HEK293 (cell line): ENCODE measurements at regions not wholly inside any gene's neighbourhood (a gene's known extent, or its start where the extent isn't known, plus 50 kb on each side); places are given as distances from the start of the nearest gene placed in this dataset.

Experiments
- CTCF ChIA-PET: fragments of 350-600 bp; formaldehyde crosslinking; extraction: SDS; loops from one replicate; lab custom pipeline; 2021; ENCODE audit warnings: antibody characterized with exemption; lab: Yijun Ruan, JAX
- POLR2A ChIA-PET: fragments of 300-600 bp; formaldehyde crosslinking; extraction: SDS; loops from one replicate; lab custom pipeline; 2020; ENCODE audit warnings: antibody characterized with exemption, inconsistent platforms; lab: Yijun Ruan, JAX
- H3K27ac ChIP-seq: fragments of 200-500 bp; sonication (Bioruptor generic); 2 replicates; pipeline ENCODE4 v1.5.1; 2014; ENCODE audit warnings: low read depth, low read length, control low read depth, inconsistent platforms; ENCODE audit errors: extremely low read depth
- H3K36me3 ChIP-seq, 2 experiments: fragments of 200-500 bp in 1 of 2; sonication (Bioruptor generic) in 1 of 2; 1 replicate in 1 of 2; 2 replicates in 1 of 2; pipeline ENCODE4 v1.5.1; 2014 to 2017; ENCODE audit warnings: inconsistent platforms in 2 of 2, low read length in 2 of 2; ENCODE audit not compliant: control insufficient read depth in 2 of 2, insufficient read depth in 1 of 2
- H3K4me1 ChIP-seq: fragments of 200-500 bp; sonication (Bioruptor generic); 2 replicates; pipeline ENCODE4 v1.5.1; 2014; ENCODE audit warnings: mild to moderate bottlenecking, low read length, inconsistent platforms; ENCODE audit not compliant: control insufficient read depth, insufficient read depth
- H3K4me3 ChIP-seq: 2 replicates; pipeline ENCODE4 v1.5.1; 2011; ENCODE audit warnings: low read depth, mild to moderate bottlenecking, control low read depth, low read length, moderate library complexity
- H3K9me3 ChIP-seq: fragments of 200-500 bp; sonication (Bioruptor generic); 2 replicates; pipeline ENCODE4 v1.5.1; 2014; ENCODE audit warnings: low read depth, low read length, inconsistent platforms; ENCODE audit not compliant: control insufficient read depth, insufficient read depth
- CTCF ChIP-seq: fragments of 450-650 bp; formaldehyde crosslinking; IDR thresholded peaks from 2 replicates; pipeline ENCODE4 v1.5.1; 2016; ENCODE audit warnings: missing biosample characterization, missing genetic modification characterization
- GLI2 ChIP-seq: fragments of 450-650 bp; formaldehyde crosslinking; IDR thresholded peaks from 2 replicates; pipeline ENCODE4; 2017; ENCODE audit warnings: missing biosample characterization, missing genetic modification characterization, low read depth, borderline replicate concordance
- GLIS1 ChIP-seq: fragments of 450-650 bp; formaldehyde crosslinking; IDR thresholded peaks from 2 replicates; pipeline ENCODE4 v1.5.1; 2016; ENCODE audit warnings: missing biosample characterization, missing genetic modification characterization
- KLF8 ChIP-seq: fragments of 450-650 bp; formaldehyde crosslinking; IDR thresholded peaks from 2 replicates; pipeline ENCODE4 v1.5.1; 2016; ENCODE audit warnings: missing biosample characterization, missing genetic modification characterization
- OVOL3 ChIP-seq: fragments of 450-650 bp; formaldehyde crosslinking; IDR thresholded peaks from 2 replicates; pipeline ENCODE4 v1.5.1; 2016; ENCODE audit warnings: missing biosample characterization, missing genetic modification characterization
- RBAK ChIP-seq: fragments of 450-650 bp; formaldehyde crosslinking; IDR thresholded peaks from 2 replicates; pipeline ENCODE4 v1.5.1; 2016; ENCODE audit warnings: missing biosample characterization, missing genetic modification characterization
- REPIN1 ChIP-seq: fragments of 450-650 bp; formaldehyde crosslinking; IDR thresholded peaks from 2 replicates; pipeline ENCODE4 v1.5.1; 2017; ENCODE audit warnings: missing biosample characterization, missing genetic modification characterization, low read depth
- ZBTB20 ChIP-seq: fragments of 450-650 bp; formaldehyde crosslinking; IDR thresholded peaks from 2 replicates; pipeline ENCODE4 v1.5.1; 2016; ENCODE audit warnings: missing biosample characterization, missing genetic modification characterization
- ZBTB48 ChIP-seq: fragments of 450-650 bp; formaldehyde crosslinking; IDR thresholded peaks from 2 replicates; pipeline ENCODE4 v1.5.1; 2016; ENCODE audit warnings: missing biosample characterization, missing genetic modification characterization
- ZNF133 ChIP-seq: fragments of 450-650 bp; formaldehyde crosslinking; IDR thresholded peaks from 2 replicates; pipeline ENCODE4 v1.5.1; 2016; ENCODE audit warnings: missing biosample characterization, missing genetic modification characterization
- ZNF202 ChIP-seq: fragments of 450-650 bp; formaldehyde crosslinking; IDR thresholded peaks from 2 replicates; pipeline ENCODE4 v1.5.1; 2016; ENCODE audit warnings: missing biosample characterization, missing genetic modification characterization, borderline replicate concordance
- ZNF26 ChIP-seq: fragments of 450-650 bp; formaldehyde crosslinking; IDR thresholded peaks from 2 replicates; pipeline ENCODE4 v1.5.1; 2016; ENCODE audit warnings: missing biosample characterization, missing genetic modification characterization
- ZNF311 ChIP-seq: fragments of 450-650 bp; formaldehyde crosslinking; IDR thresholded peaks from 2 replicates; pipeline ENCODE4 v1.5.1; 2017; ENCODE audit warnings: missing biosample characterization, missing genetic modification characterization, borderline replicate concordance
- ZNF37A ChIP-seq: fragments of 450-650 bp; IDR thresholded peaks from 2 replicates; pipeline ENCODE4 v1.5.1; 2018; ENCODE audit warnings: missing biosample characterization, missing genetic modification characterization
- ZNF398 ChIP-seq: fragments of 450-650 bp; formaldehyde crosslinking; IDR thresholded peaks from 2 replicates; pipeline ENCODE4 v1.5.1; 2017; ENCODE audit warnings: missing biosample characterization, missing genetic modification characterization
- ZNF488 ChIP-seq: fragments of 450-650 bp; formaldehyde crosslinking; IDR thresholded peaks from 2 replicates; pipeline ENCODE4 v1.5.1; 2016; ENCODE audit warnings: missing biosample characterization, missing genetic modification characterization
- ZNF530 ChIP-seq: fragments of 450-650 bp; formaldehyde crosslinking; IDR thresholded peaks from 2 replicates; pipeline ENCODE4 v1.5.1; 2016; ENCODE audit warnings: low read depth, missing biosample characterization, missing genetic modification characterization
- ZNF596 ChIP-seq: fragments of 450-650 bp; IDR thresholded peaks from 2 replicates; pipeline ENCODE4 v1.5.0; 2018; ENCODE audit warnings: missing biosample characterization, mild to moderate bottlenecking, missing genetic modification characterization, moderate library complexity
- ZNF660 ChIP-seq: fragments of 450-650 bp; IDR thresholded peaks from 2 replicates; pipeline ENCODE4 v1.5.1; 2018; ENCODE audit warnings: missing biosample characterization, mild to moderate bottlenecking, missing genetic modification characterization
- ZNF664 ChIP-seq: fragments of 450-650 bp; formaldehyde crosslinking; IDR thresholded peaks from 2 replicates; pipeline ENCODE4 v1.5.1; 2016; ENCODE audit warnings: missing biosample characterization, missing genetic modification characterization
- ZNF704 ChIP-seq: fragments of 450-650 bp; formaldehyde crosslinking; IDR thresholded peaks from 2 replicates; pipeline ENCODE4 v1.5.1; 2016; ENCODE audit warnings: missing biosample characterization, missing genetic modification characterization
- ZNF707 ChIP-seq: fragments of 450-650 bp; formaldehyde crosslinking; IDR thresholded peaks from 2 replicates; pipeline ENCODE4 v1.5.1; 2016; ENCODE audit warnings: missing biosample characterization, missing genetic modification characterization
- ZNF747 ChIP-seq: fragments of 450-650 bp; formaldehyde crosslinking; IDR thresholded peaks from 2 replicates; pipeline ENCODE4 v1.5.1; 2016; ENCODE audit warnings: missing biosample characterization, missing genetic modification characterization
- ZNF777 ChIP-seq: fragments of 450-650 bp; formaldehyde crosslinking; IDR thresholded peaks from 2 replicates; pipeline ENCODE4 v1.5.1; 2017; ENCODE audit warnings: missing biosample characterization, missing genetic modification characterization, borderline replicate concordance
- ZSCAN16 ChIP-seq: fragments of 450-650 bp; formaldehyde crosslinking; IDR thresholded peaks from 2 replicates; pipeline ENCODE4 v1.5.1; 2016; ENCODE audit warnings: missing biosample characterization, missing genetic modification characterization
- ZSCAN18 ChIP-seq: fragments of 450-650 bp; formaldehyde crosslinking; IDR thresholded peaks from 2 replicates; pipeline ENCODE4 v1.5.1; 2016; ENCODE audit warnings: missing biosample characterization, missing genetic modification characterization
- ZSCAN5A ChIP-seq: fragments of 450-650 bp; formaldehyde crosslinking; IDR thresholded peaks from 2 replicates; pipeline ENCODE4 v1.5.1; 2016; ENCODE audit warnings: missing biosample characterization, missing genetic modification characterization

- TF ChIP-seq ZNF202 (tag by site-specific recombination) (no peak), ZNF133 (no peak)
- TF ChIP-seq, all 188 proteins: peak for 69
These were observed 422.7 kb upstream of the GRAMD2B start (continued) for GRCh38 chr5:126000507-126000906.

GRCh38 chr5:126002222-126002897 lies 420.8 kb upstream of the GRAMD2B start:
- H3K4me1 ChIP-seq, result peaks cover 34% of the 10 kb centered on the region
- no peaks in the 10 kb centered on the region for H3K9me3 ChIP-seq
- no peak overlapping the region for H3K4me3 ChIP-seq
- H3K27ac ChIP-seq, result peak overlapping the region; percentile 86
- ChIA-PET POLR2A (no interaction called here), CTCF (interaction anchor here (0.9 kb wide), 1 partner anchor 541 kb away, joined by 3 read pairs; no protein-coding TSS in a partner anchor)
- H3K36me3 ChIP-seq, result no peaks in the 10 kb centered on the region
- TF ChIP-seq ZSCAN5A (no peak), GLIS1 (tag by site-specific recombination) (peak; percentile 96), ZNF398 (tag by site-specific recombination) (no peak), ZNF660 (tag by site-specific recombination) (no peak), ZNF311 (tag by site-specific recombination) (no peak), RBAK (tag by site-specific recombination) (no peak), KLF8 (peak; percentile 32; the same call in 1 of the 2 replicates), ZNF26 (tag by site-specific recombination) (no peak), ZBTB48 (tag by site-specific recombination) (peak; percentile 89), ZNF596 (tag by site-specific recombination) (peak; percentile 63), CTCF (tag by site-specific recombination) (no peak), ZNF37A (no peak), ZNF488 (tag by site-specific recombination) (no peak), ZNF704 (tag by site-specific recombination) (no peak), ZBTB20 (tag by site-specific recombination) (no peak), ZNF777 (tag by site-specific recombination) (no peak), REPIN1 (tag by site-specific recombination) (no peak), OVOL3 (tag by site-specific recombination) (no peak; the same call in 1 of the 2 replicates), ZSCAN18 (no peak), ZNF707 (tag by site-specific recombination) (no peak), ZNF664 (tag by site-specific recombination) (no peak), ZNF530 (no peak), GLI2 (tag by site-specific recombination) (peak; percentile 52; the same call in 1 of the 2 replicates), ZSCAN16 (tag by site-specific recombination) (no peak), ZNF747 (tag by site-specific recombination) (no peak)
